Hippocampal formation (tissue), 2 donors: ENCODE measurements at regions not wholly inside any gene's neighbourhood (a gene's known extent, or its start where the extent isn't known, plus 50 kb on each side); places are given as distances from the start of the nearest gene placed in this dataset.
"Not testable (repeated sequence)": the region's sequence is repeated elsewhere in the genome, so short reads cannot be mapped to it uniquely, and the experiment has no call there.

Experiments used
- DNase-seq, 2 donors: peaks; one replicate each; lab custom pipeline; 2025; lab: John Stamatoyannopoulos, UW

- DNase-seq: no peak
Observed at GRCh38 chr17:54353789-54354525, 531.2 kb downstream of the KIF2B start.

DNA sequence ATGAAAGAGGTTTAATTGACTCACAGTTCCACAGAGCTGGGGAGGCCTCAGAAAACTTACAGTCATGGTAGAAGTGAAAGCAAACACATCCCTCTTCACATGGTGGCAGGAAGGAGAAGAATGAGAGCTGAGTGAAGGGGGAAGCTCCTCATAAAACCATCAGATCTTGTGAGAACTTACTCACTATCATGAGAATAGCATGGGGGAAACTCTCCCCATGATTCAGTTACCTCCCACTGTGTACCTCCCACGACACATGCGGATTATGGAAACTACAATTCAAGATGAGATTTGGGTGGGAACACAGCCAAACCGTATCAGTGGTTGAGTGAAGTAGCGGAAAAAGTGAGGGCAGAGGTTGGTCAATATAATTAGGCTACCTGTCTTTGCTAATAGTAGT is 538.3 kb downstream of the KIF2B start:
- not testable (repeated sequence) for DNase-seq

DNA sequence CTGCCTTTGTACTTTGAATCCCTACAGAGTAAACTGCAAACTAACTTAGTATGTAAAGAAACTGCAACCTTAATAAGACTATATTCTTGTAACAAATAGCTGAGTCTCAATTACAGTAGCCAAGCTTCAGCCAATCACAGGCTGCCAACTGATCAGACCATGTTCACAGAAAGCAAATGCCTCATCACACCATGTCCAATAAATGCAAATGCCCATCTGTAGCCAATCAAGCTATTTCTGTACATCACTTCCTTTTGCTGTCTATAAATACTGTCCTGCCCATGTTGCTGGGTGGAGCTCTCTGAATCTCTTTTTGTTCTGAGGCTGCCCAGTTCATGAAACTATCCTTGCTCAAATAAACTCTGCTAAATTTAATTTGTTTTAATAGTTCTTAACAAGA is 531.7 kb upstream of the TOM1L1 start:
- no peak for DNase-seq

GRCh38 chr17:54372069-54372749 is 528.4 kb upstream of the TOM1L1 start:
- no peak for DNase-seq

DNA sequence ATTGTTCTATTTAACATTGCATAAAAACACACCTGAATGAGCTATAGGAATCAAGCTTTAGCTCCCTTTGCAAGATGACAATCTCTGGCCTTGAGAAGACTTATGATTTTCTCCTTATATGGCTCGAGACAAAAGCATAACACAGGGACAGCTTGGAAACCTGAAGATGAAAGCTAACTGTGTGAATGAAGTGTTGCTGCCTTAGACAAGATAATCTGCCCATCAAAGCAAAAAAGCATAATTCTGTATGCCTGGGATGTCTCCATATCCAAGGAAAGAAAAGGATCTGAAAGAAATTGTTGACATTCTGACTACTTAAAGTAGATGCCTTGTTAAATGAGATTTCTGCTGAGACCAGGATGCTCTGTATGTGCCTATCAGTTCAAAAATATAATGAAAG is 526.7 kb upstream of the TOM1L1 start:
- DNase-seq: no peak

DNA sequence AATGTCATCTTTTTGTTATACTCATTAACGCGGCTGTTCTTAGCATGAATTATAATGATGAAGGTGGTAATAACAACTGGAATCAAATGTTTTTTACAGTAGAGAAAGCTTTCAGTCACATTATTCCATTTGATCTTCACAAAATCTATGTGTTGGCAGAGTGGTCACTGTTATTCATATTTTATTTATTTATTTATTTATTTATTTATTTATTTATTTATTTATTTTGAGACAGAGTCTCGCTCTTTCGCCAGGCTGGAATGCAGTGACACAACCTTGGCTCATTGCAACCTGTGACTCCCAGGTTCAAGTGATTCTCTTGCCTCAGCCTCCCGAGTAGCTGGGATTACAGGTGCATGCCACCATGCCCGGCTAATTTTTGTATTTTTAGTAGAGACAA is 524.2 kb upstream of the TOM1L1 start:
- DNase-seq: not testable (repeated sequence)

GRCh38 chr17:54381482-54381881 is 519.2 kb upstream of the TOM1L1 start:
- DNase-seq: no peak

DNA sequence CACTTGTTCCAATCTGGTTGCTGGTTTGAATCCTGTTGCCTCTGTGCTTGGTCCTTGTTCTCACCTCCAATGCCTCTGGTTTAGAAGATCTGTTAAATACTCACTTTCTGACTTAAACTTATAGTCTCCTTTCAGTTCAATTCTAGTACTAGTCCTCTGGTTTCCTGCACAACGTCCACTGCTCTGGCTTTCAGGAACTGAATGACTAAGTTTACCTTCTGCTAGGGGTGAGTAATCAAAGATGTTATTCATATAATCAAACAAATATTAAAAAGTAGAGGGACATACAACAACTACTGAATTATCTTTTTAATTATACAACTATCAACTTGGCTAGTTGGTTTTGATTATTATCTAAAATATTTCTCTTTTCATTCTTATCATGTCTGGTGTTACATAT is 496.4 kb upstream of the TOM1L1 start:
- DNase-seq: no peak

DNA sequence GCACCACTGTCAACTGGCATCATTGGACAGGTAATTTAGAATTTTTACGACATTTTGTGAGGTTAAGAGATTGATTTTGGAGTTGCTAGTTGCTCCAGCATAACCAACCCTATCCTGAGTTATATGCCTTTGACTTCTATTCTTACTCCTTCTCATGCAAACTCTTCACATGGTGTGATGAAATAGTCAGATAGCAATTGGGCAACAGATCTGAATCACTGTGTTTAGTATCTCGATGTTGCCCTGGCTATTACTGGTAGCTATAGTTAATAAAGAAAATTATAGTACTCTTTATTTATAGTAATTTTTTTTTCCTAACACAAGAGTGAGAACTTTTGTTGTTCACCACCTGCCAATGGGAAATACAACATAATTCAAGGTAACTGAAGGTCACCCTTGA is 494.8 kb upstream of the TOM1L1 start:
- no peak for DNase-seq

DNA sequence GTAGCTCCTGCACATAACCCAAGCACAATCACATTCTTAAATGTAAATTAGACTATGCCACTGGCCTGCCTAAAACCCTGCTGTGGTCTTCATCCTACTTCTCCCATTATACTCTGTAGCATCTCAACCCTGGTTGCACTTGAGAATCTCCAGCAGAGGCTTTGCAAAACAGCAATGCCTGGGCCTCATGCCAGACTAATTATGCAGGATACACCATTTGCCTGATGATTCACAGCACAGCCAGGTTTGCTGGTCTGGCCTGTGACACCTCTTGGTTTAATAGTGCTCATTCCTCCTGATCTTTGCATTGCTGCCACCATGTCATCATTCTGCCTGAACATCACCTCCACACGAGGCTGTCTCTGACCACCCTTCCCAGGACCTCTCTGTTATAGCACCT is 491.9 kb upstream of the TOM1L1 start:
- DNase-seq: no peak

GRCh38 chr17:54418467-54418866 is 482.2 kb upstream of the TOM1L1 start:
- DNase-seq: no peak

DNA sequence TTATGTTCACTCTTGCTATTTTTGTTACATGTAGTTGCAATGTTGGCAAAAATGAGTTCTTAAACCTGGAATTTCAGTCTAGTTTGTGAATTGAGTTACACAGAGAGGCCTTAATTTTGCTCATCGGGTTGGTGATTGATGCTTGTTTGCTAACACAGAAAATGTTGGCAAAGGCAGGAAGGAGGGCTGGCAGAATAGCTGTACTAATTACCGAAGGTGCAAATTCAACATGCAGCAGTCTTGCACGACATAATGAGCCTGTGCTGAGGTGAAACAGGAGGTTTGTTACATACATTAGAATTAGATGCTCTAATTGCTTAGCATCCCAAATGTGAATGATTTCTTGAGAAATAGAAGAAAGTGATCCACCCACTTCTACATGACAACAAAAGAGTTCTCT is 475.0 kb upstream of the TOM1L1 start:
- no peak for DNase-seq

DNA sequence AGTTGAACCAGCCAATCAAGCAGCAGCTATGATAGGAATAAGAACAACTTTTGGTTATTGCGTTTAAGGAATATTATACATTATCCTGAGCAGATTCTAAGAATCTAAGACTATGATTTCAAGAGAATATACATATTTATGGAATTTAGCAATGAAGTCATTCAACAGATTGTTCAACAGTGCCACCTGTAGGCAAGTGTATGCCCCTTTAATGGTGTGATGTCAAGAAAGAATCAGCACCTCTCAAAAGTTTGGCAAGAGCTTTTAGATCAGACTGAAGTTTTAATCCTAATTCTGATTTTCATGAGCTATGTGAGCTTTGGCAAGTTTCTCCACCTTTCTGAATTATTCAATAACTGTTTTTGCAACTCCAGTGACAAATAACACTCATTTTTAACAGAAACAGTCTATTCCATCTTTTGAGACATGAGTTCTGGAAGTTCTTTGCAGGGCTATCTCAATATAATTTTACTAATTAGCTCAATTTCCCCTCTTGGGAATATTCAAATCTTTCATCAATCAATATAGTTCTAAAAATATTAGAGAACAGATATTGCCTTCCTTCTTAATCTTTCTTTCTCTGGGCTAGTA is 474.3 kb upstream of the TOM1L1 start:
- no peak for DNase-seq

GRCh38 chr17:54435966-54436365 is 464.7 kb upstream of the TOM1L1 start:
- DNase-seq: no peak

GRCh38 chr17:54439816-54440215 is 460.8 kb upstream of the TOM1L1 start:
- no peak for DNase-seq

GRCh38 chr17:54451051-54451450 is 449.6 kb upstream of the TOM1L1 start:
- DNase-seq: no peak

DNA sequence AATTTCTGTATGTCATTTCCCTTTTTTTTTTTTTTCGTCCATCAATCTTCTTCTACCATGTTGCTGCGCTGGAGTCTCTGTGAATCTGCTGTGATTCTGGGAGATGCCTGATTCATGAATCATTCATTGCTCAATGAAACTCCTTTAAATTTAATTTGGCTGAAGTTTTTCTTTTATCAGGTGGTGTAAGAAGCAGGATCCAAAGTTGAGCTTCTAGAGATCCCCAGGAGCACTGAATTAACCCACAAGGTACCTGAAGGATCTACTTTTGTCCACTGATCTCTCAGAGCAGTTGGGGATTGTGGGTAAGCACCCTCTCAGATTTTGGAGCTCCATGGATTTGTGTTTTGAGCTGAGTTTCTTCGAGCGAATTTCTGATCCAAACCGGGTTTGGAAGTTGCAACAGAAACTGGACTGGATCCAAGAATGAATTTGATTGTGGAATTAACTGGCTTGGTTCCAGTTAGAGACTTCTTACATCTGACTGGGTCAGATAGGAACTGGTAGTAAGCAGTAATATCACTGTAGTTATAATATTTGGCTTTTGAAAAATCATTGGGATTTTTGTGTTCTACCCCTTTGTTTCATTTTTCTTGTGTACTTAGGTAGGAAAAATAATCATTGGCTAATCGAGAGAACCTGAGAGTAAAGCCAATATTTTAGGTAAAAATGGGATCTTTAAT is 447.8 kb upstream of the TOM1L1 start:
- DNase-seq: no peak

DNA sequence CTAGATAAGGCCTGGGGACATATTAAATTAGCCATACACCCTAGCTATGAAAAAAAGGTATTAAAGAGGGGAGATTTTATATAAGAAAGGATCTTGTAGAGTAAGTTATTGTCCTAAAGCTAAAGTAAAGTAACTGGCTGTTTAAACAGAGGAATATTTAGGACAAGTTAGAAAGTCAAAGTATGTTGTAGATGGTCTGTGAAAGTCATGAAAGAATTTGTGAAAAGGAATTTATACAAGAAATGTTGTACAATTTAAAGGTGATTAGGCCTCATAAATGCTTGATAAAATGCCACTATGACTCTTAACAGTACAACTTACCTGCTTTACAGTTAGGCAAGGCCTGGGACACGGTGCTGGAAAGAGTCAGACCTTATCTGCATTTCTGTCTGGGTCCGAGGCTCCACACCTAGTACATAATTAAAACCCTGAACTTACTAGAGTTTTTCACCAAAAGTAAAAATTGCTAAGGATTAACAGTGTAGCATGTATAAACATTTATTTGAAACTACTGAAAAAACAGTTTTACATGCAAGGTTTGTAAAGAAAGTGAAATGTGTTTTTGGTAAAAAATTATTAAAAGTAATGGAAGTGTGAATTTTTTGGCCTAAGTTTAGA is 445.3 kb upstream of the TOM1L1 start:
- no peak for DNase-seq

DNA sequence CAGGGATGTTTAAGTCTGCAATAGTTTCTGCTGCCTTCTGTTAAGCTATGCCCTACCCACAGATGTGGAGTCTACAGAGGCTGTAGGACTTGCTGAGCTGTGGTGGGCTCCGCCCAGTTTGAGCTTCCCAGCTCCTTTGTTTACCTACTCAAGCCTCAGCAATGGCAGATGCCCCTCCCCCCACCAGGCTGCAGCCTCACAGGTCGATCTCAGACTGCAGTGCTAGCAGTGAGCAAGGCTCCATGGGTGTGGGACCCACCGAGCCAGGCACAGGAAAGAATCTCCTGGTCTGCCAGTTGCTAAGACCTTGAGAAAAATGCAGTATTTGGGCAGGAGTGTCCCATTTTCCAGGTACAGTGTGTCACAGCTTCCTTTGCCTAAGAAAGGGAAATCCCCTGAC is 435.2 kb upstream of the TOM1L1 start:
- not testable (repeated sequence) for DNase-seq

GRCh38 chr17:54466875-54467274 is 433.8 kb upstream of the TOM1L1 start:
- DNase-seq: no peak

- DNase-seq: no peak
Observed at GRCh38 chr17:54482843-54483242, 417.8 kb upstream of the TOM1L1 start.

- no peak for DNase-seq
Observed at GRCh38 chr17:54493691-54494090, 407.0 kb upstream of the TOM1L1 start.
